Left ventricle myocardium inferior (tissue), 1 donor: ENCODE measurements at regions not wholly inside any gene's neighbourhood (a gene's known extent, or its start where the extent isn't known, plus 50 kb on each side); places are given as distances from the start of the nearest gene placed in this dataset.

ENCODE experiments used
- DNase-seq: peaks from one replicate; pipeline ENCODE4 v3.0.0-alpha.2; 2020
- H3K27ac ChIP-seq: fragments of 200-600 bp; replicated peaks from 2 replicates; pipeline ENCODE4 v1.8.0; 2021
- H3K27me3 ChIP-seq: fragments of 200-600 bp; 2 replicates; pipeline ENCODE4 v1.8.0; 2021; ENCODE audit warnings: low read depth
- H3K36me3 ChIP-seq: fragments of 200-600 bp; 2 replicates; pipeline ENCODE4 v1.8.0; 2021
- H3K4me1 ChIP-seq: fragments of 200-600 bp; 2 replicates; pipeline ENCODE4 v1.8.0; 2021
- H3K4me3 ChIP-seq: fragments of 200-600 bp; 2 replicates; pipeline ENCODE4 v1.8.0; 2021; ENCODE audit warnings: mild to moderate bottlenecking, moderate library complexity
- H3K9me3 ChIP-seq: fragments of 200-600 bp; replicated peaks from 2 replicates; pipeline ENCODE4 v1.8.0; 2021
- CTCF ChIP-seq: fragments of 200-600 bp; IDR thresholded peaks from 2 replicates; pipeline ENCODE4 v1.8.0; 2021; ENCODE audit warnings: antibody characterized with exemption, mild to moderate bottlenecking, borderline replicate concordance
- intact Hi-C: fragments of 100-400 bp; cut with micrococcal nuclease; formaldehyde crosslinking; loops from one replicate; pipeline ENCODE4 v1.11.0; 2022
- donor health status: DM: no; HTN: yes; CAD: no; lungs with severe emphysema.

- Histone ChIP-seq H3K9me3 (no peaks in the 10 kb centered on the region), H3K4me3 (no peak overlapping the region), H3K27me3 (no peaks in the 10 kb centered on the region), H3K27ac (no peak overlapping the region), H3K36me3 (no peaks in the 10 kb centered on the region), H3K4me1 (no peaks in the 10 kb centered on the region)
- no peak for DNase-seq
- no peak for TF ChIP-seq CTCF
- intact Hi-C loops: no loop called here
Measured at GRCh38 chr18:44039216-44039615, 641.5 kb upstream of the SETBP1 start.

GRCh38 chr18:44039826-44040225 is 640.9 kb upstream of the SETBP1 start:
- DNase-seq: no peak
- no peak for TF ChIP-seq CTCF
- no peak overlapping the region for H3K27ac ChIP-seq
- H3K36me3 ChIP-seq: no peaks in the 10 kb centered on the region
- H3K4me3 ChIP-seq: no peak overlapping the region
- no peaks in the 10 kb centered on the region for H3K9me3 ChIP-seq
- no peaks in the 10 kb centered on the region for H3K4me1 ChIP-seq
- intact Hi-C loops: no loop called here
- no peaks in the 10 kb centered on the region for H3K27me3 ChIP-seq

GRCh38 chr18:44041553-44041952 is 639.1 kb upstream of the SETBP1 start:
- no peak for TF ChIP-seq CTCF
- Histone ChIP-seq H3K4me3 (no peak overlapping the region), H3K36me3 (no peaks in the 10 kb centered on the region), H3K4me1 (no peaks in the 10 kb centered on the region), H3K27me3 (no peaks in the 10 kb centered on the region), H3K9me3 (no peaks in the 10 kb centered on the region), H3K27ac (no peak overlapping the region)
- intact Hi-C loops: no loop called here
- no peak for DNase-seq

GRCh38 chr18:44041961-44042360 is 638.7 kb upstream of the SETBP1 start:
- Histone ChIP-seq H3K27ac (no peak overlapping the region), H3K4me1 (no peaks in the 10 kb centered on the region), H3K36me3 (no peaks in the 10 kb centered on the region), H3K27me3 (no peaks in the 10 kb centered on the region), H3K4me3 (no peak overlapping the region), H3K9me3 (no peaks in the 10 kb centered on the region)
- no peak for DNase-seq
- TF ChIP-seq CTCF: no peak
- intact Hi-C loops: no loop called here

GRCh38 chr18:44046376-44046975 is 634.2 kb upstream of the SETBP1 start:
- DNase-seq: no peak
- H3K4me3 ChIP-seq: no peak overlapping the region
- no peak for TF ChIP-seq CTCF
- no peaks in the 10 kb centered on the region for H3K4me1 ChIP-seq
- H3K27me3 ChIP-seq: no peaks in the 10 kb centered on the region
- intact Hi-C loops: no loop called here
- no peaks in the 10 kb centered on the region for H3K9me3 ChIP-seq
- H3K36me3 ChIP-seq: no peaks in the 10 kb centered on the region
- no peak overlapping the region for H3K27ac ChIP-seq
